OCI-LY7 (cell line): ENCODE measurements at regions not wholly inside any gene's neighbourhood (a gene's known extent, or its start where the extent isn't known, plus 50 kb on each side); places are given as distances from the start of the nearest gene placed in this dataset.

Experiments used
- BruUV-seq: library from RNA; stranded (reverse); fragments of 400-500 nt; replicated peaks from 2 replicates; lab custom pipeline; 2021; lab: Mats Ljungman, UMichigan
- CTCF ChIA-PET: fragments of 300-600 bp; sonication (Branson Sonifier 250); formaldehyde crosslinking; loops from one replicate; lab custom pipeline; 2022; ENCODE audit warnings: antibody characterized with exemption; ENCODE audit not compliant: unreplicated experiment; lab: Charles Lee
- POLR2A ChIA-PET: fragments of 300-600 bp; sonication (Branson Sonifier 250); formaldehyde crosslinking; loops from one replicate; lab custom pipeline; 2022; ENCODE audit warnings: antibody characterized with exemption; lab: Charles Lee
- DNase-seq: peaks from one replicate; pipeline ENCODE4 v3.0.0-alpha.2; 2015; ENCODE audit warnings: low spot score
- H2AFZ ChIP-seq: fragments of 200-600 bp; sonication (generic), shearing (Covaris generic); 2 replicates; pipeline ENCODE4 v1.6.1; 2014; ENCODE audit warnings: mild to moderate bottlenecking, antibody characterized with exemption, low read length, moderate library complexity
- H3K27ac ChIP-seq: fragments of 200-600 bp; sonication (generic); 2 replicates; pipeline ENCODE4 v1.5.1; 2014; ENCODE audit warnings: mixed run types, low read depth, mild to moderate bottlenecking, moderate library complexity, low read length, inconsistent platforms; ENCODE audit not compliant: poor library complexity, severe bottlenecking
- H3K36me3 ChIP-seq: fragments of 200-600 bp; sonication (generic); 2 replicates; pipeline ENCODE4 v1.6.1; 2014; ENCODE audit warnings: mild to moderate bottlenecking, antibody characterized with exemption, low read length, moderate library complexity, mixed read lengths; ENCODE audit not compliant: insufficient read depth
- H3K4me1 ChIP-seq: fragments of 200-600 bp; sonication (generic); 2 replicates; pipeline ENCODE4 v1.5.1; 2014; ENCODE audit warnings: mild to moderate bottlenecking, low read length; ENCODE audit not compliant: insufficient read depth, poor library complexity, severe bottlenecking
- H3K4me2 ChIP-seq: fragments of 200-600 bp; sonication (generic); 2 replicates; pipeline ENCODE4 v1.6.1; 2014; ENCODE audit warnings: mild to moderate bottlenecking, low read length
- H3K4me3 ChIP-seq: fragments of 200-600 bp; sonication (generic); 2 replicates; pipeline ENCODE4 v1.5.1; 2014; ENCODE audit warnings: mild to moderate bottlenecking, low read depth, low read length; ENCODE audit not compliant: poor library complexity, severe bottlenecking
- H3K79me2 ChIP-seq: fragments of 200-600 bp; sonication (generic); 2 replicates; pipeline ENCODE4 v1.6.1; 2016; ENCODE audit warnings: low read depth, mild to moderate bottlenecking, low read length, moderate library complexity, mixed read lengths; ENCODE audit not compliant: insufficient read depth
- H3K9me2 ChIP-seq: fragments of 200-600 bp; sonication (generic); 2 replicates; pipeline ENCODE4 v1.6.1; 2016; ENCODE audit warnings: mild to moderate bottlenecking, low read length, mixed read lengths; ENCODE audit not compliant: insufficient read depth
- H3K9me3 ChIP-seq: fragments of 200-600 bp; sonication (generic); 2 replicates; pipeline ENCODE4 v1.6.1; 2014; ENCODE audit warnings: mild to moderate bottlenecking, mixed run types, low read length, mixed read lengths
- H4K20me1 ChIP-seq: fragments of 200-600 bp; sonication (generic); 2 replicates; pipeline ENCODE4 v1.6.1; 2014; ENCODE audit warnings: mild to moderate bottlenecking, antibody characterized with exemption, low read length, moderate library complexity, mixed read lengths; ENCODE audit not compliant: insufficient read depth
- CTCF ChIP-seq: fragments of 200-600 bp; sonication (generic); conservative IDR thresholded peaks from 2 replicates; pipeline ENCODE4 v1.5.1; 2014; ENCODE audit warnings: mild to moderate bottlenecking, antibody characterized with exemption, low read length, moderate library complexity, mixed read lengths
- EZH2phosphoT487 ChIP-seq: fragments of 200-600 bp; sonication (generic); IDR thresholded peaks from 2 replicates; pipeline ENCODE4 v1.6.1; 2018; ENCODE audit warnings: low read depth, borderline replicate concordance, mild to moderate bottlenecking, mixed run types, antibody characterized with exemption, low read length, moderate library complexity, mixed read lengths
- intact Hi-C: fragments of 100-400 bp; cut with micrococcal nuclease; formaldehyde crosslinking; loops from one replicate; pipeline ENCODE4 v1.10.0; 2022; ENCODE audit not compliant: unreplicated experiment

GRCh38 chr2:239519089-239519920 is 118.5 kb upstream of the HDAC4 start:
- no peak overlapping the region for H2AFZ ChIP-seq
- ChIA-PET CTCF (no interaction called here), POLR2A (no interaction called here)
- H3K4me2 ChIP-seq, result no peak overlapping the region
- no peaks in the 10 kb centered on the region for H3K36me3 ChIP-seq
- H3K79me2 ChIP-seq, result no peaks in the 10 kb centered on the region
- H3K9me3 ChIP-seq, result no peaks in the 10 kb centered on the region
- H3K4me3 ChIP-seq, result no peak overlapping the region
- DNase-seq, result no peak
- H3K4me1 ChIP-seq, result no peaks in the 10 kb centered on the region
- no peak overlapping the region for H3K27ac ChIP-seq
- H3K9me2 ChIP-seq, result no peaks in the 10 kb centered on the region
- H4K20me1 ChIP-seq, result no peaks in the 10 kb centered on the region
- BruUV-seq, result no TSS peak
- intact Hi-C loops, result no loop called here
- no peak for TF ChIP-seq EZH2phosphoT487
- no peak for TF ChIP-seq CTCF

GRCh38 chr2:239518286-239519088 is 117.7 kb upstream of the HDAC4 start:
- intact Hi-C loops, result no loop called here
- Histone ChIP-seq H4K20me1 (no peaks in the 10 kb centered on the region), H3K36me3 (no peaks in the 10 kb centered on the region), H3K9me3 (no peaks in the 10 kb centered on the region), H3K27ac (no peak overlapping the region), H2AFZ (no peak overlapping the region), H3K4me2 (no peak overlapping the region), H3K79me2 (no peaks in the 10 kb centered on the region), H3K4me1 (no peaks in the 10 kb centered on the region), H3K9me2 (no peaks in the 10 kb centered on the region), H3K4me3 (no peak overlapping the region)
- ChIA-PET POLR2A (no interaction called here), CTCF (interaction anchor here (0.6 kb wide), 1 partner anchor 261 kb away, joined by 3 read pairs; no protein-coding TSS in a partner anchor)
- BruUV-seq, result no TSS peak
- TF ChIP-seq CTCF, result no peak
- TF ChIP-seq EZH2phosphoT487, result no peak
- DNase-seq, result no peak
